Kidney (tissue), 13 donors: ENCODE measurements at regions not wholly inside any gene's neighbourhood (a gene's known extent, or its start where the extent isn't known, plus 50 kb on each side); places are given as distances from the start of the nearest gene placed in this dataset.

Experiments
- DNase-seq, 5 donors: peaks; one replicate each; pipeline ENCODE4 v3.0.0-alpha.2; 2013 to 2020
- FAIRE-seq: peaks from 2 replicates; lab custom pipeline; 2012; peaks lifted over from hg19 to GRCh38; lab: Jason Lieb, UNC
- H3K27ac ChIP-seq, 2 donors: one replicate each; pipeline ENCODE4 v1.7.0; 2013; ENCODE audit warnings: low read depth in 2 of 2, low read length in 2 of 2, inconsistent platforms in 1 of 2
- H3K27me3 ChIP-seq: one replicate; pipeline ENCODE4 v1.7.1; 2013; ENCODE audit warnings: low read length, inconsistent platforms; ENCODE audit not compliant: control insufficient read depth, insufficient read depth
- H3K36me3 ChIP-seq, 3 donors: one replicate each; pipeline versions ENCODE4 v1.7.0 to v1.7.1; 2013; ENCODE audit warnings: low read length in 3 of 3, control low read depth in 1 of 3, inconsistent platforms in 1 of 3; ENCODE audit not compliant: insufficient read depth in 3 of 3, control insufficient read depth in 2 of 3
- H3K4me1 ChIP-seq, 3 donors: one replicate each; pipeline versions ENCODE4 v1.7.0 to v1.7.1; 2013; ENCODE audit warnings: low read length in 3 of 3, inconsistent platforms in 1 of 3, low read depth in 1 of 3; ENCODE audit not compliant: control insufficient read depth in 2 of 3, insufficient read depth in 2 of 3
- H3K4me3 ChIP-seq, 3 donors: one replicate each; pipeline versions ENCODE4 v1.7.0 to v1.8.1; 2013; ENCODE audit warnings: low read length in 3 of 3, control low read depth in 1 of 3, inconsistent platforms in 1 of 3
- H3K9ac ChIP-seq, 3 donors: one replicate each; pipeline versions ENCODE4 v1.7.0 to v1.7.1; 2013; ENCODE audit warnings: low read length in 3 of 3, control low read depth in 1 of 3, inconsistent platforms in 1 of 3
- H3K9me3 ChIP-seq, 3 donors: one replicate each; pipeline versions ENCODE4 v1.7.0 to v1.7.1; 2013; ENCODE audit warnings: low read length in 3 of 3, control low read depth in 1 of 3, inconsistent platforms in 1 of 3; ENCODE audit not compliant: control insufficient read depth in 2 of 3, insufficient read depth in 1 of 3
- intact Hi-C: fragments of 100-400 bp; cut with DNase I; formaldehyde crosslinking; loops from one replicate; pipeline ENCODE4 v1.11.1; 2022
- TF ChIP-seq, protein P1 (sequence below): IDR thresholded peaks from 3 replicates; pipeline ENCODE4 v1.5.1; 2012; ENCODE audit warnings: mild to moderate bottlenecking, moderate library complexity, borderline replicate concordance; ENCODE audit not compliant: insufficient read depth; ENCODE audit errors: extremely low read depth
- donor health status: control.
- donor health status: control.
- donor health status: control.
- donor health status: control.
- donor health status: control.
- donor health status: DM: yes; HTN: yes; CAD: no.
- donor health status: Normal renal cell carcinoma (clear cell type).

DNA sequence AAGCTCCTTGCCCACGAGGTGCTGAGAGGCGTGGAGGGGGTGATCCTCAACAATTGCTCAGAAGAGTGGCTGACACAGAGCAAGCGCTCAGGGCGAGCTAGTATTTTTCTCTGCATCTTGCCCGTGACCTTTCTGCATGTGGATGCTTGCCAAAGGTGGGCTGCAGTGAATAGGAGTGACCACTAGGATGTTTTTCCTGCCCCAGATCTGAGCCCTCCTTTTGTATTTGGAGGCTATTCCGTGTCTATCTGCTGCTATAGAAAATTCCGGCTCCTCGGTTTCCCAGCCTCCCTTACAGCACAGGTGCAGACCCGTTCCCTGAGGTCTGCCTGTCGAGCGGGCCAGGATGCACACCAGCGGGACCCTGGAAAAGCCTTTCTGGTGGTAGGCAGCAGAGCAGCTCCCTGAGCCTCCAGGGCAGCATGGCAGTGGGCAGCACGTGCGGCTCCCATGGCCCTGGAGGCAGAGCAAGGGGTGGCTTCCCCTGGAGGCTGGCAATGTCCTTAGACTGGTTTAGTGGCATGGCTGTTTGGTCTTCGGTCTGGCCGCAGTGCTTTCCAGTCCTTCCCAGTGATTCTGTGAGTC, 145.1 kb upstream of the PCBD1 start:
- intact Hi-C loops = no loop called here
- H3K27ac ChIP-seq = no peak overlapping the region
- H3K9me3 ChIP-seq = no peaks in the 10 kb centered on the region
- no peaks in the 10 kb centered on the region for H3K4me1 ChIP-seq
- H3K27me3 ChIP-seq = no peaks in the 10 kb centered on the region
- FAIRE-seq = no peak
- no peak overlapping the region for H3K9ac ChIP-seq
- TF ChIP-seq, protein P1, sequence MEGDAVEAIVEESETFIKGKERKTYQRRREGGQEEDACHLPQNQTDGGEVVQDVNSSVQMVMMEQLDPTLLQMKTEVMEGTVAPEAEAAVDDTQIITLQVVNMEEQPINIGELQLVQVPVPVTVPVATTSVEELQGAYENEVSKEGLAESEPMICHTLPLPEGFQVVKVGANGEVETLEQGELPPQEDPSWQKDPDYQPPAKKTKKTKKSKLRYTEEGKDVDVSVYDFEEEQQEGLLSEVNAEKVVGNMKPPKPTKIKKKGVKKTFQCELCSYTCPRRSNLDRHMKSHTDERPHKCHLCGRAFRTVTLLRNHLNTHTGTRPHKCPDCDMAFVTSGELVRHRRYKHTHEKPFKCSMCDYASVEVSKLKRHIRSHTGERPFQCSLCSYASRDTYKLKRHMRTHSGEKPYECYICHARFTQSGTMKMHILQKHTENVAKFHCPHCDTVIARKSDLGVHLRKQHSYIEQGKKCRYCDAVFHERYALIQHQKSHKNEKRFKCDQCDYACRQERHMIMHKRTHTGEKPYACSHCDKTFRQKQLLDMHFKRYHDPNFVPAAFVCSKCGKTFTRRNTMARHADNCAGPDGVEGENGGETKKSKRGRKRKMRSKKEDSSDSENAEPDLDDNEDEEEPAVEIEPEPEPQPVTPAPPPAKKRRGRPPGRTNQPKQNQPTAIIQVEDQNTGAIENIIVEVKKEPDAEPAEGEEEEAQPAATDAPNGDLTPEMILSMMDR = no peak
- H3K4me3 ChIP-seq = no peak overlapping the region
- no peak for DNase-seq
- H3K36me3 ChIP-seq = no peaks in the 10 kb centered on the region

DNA sequence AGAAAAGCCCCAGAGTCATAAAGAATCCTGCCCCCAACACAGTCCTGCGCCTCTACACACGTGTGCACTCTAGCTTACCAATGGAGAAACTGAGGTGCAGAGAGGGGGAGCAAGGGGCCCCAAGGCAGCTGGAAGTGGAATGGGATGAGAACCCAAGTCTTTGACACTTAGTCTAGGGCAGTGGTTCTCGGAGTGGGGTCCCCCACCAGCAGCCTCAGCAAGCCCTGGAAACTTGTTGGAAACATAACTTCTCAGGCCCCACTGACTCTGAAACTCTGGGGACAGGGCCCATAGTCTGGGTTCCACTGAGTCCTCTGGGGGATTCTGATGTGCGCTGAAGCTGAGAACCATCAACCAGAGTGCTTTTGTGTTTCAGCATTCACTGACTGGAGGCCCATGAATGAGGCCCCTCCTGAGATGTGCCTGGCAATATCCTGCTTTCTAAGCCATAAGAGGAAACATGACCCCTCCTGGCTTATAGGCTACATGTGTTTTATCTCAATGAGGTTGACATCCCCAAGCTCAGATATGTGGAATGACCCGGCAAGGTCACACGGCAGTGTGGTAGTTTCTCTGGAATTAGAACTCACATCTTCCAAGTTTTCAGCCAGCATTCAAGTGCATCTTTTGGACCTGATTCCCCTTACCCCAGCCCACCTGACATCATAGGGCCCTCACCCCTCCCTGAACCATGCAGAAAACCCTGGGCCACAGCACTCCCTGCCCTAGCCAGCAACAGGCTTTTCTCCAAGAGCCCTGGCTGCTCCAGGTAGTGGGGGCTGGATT, 147.3 kb upstream of the PCBD1 start:
- FAIRE-seq (no peak), DNase-seq (peak in 4 of 5 donors; percentile 59 to 84 (median 76))
- no peaks in the 10 kb centered on the region for H3K4me1 ChIP-seq
- intact Hi-C loops = no loop called here
- H3K27me3 ChIP-seq = no peaks in the 10 kb centered on the region
- H3K4me3 ChIP-seq = no peak overlapping the region
- H3K9me3 ChIP-seq = no peaks in the 10 kb centered on the region
- no peak overlapping the region for H3K27ac ChIP-seq
- TF ChIP-seq, protein P1 = no peak
- H3K36me3 ChIP-seq = no peaks in the 10 kb centered on the region
- H3K9ac ChIP-seq = no peak overlapping the region

DNA sequence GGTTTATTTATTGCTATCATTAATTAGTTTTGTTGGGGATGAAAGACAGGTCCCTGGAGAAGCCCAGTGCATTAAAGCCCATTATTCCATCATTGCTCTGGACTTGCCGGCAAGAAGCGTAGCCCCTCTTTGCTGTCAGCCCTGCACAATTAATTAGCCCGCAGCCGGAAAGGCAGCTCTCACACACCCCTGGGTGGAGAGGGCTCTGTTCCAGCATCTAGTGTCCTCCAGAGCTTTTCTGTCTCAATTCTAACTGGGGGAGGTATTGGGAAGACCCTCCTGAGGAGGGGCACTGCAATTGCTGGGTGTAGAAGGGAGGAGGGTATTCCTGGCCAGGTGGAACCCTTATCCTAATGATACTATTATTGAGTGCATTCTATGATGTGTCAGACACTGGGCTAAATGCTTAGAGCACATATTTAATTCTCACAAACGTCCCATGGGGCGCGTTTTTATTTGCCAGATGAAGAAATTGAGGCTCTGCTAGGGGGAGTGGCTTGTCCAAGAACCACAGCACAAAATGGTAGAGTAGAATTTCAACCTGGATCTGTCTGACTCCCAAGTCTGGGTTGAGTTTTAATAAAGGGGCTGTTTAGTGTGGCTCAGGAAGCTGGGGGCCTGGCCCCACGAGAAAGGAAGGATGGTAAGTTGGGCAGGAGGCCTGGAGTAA, 148.1 kb upstream of the PCBD1 start:
- TF ChIP-seq, protein P1 = no peak
- H3K27me3 ChIP-seq = no peaks in the 10 kb centered on the region

More for the DNA sequence above, 148.1 kb upstream of the PCBD1 start:
- no peak overlapping the region for H3K9ac ChIP-seq
- intact Hi-C loops = no loop called here
- H3K9me3 ChIP-seq = no peaks in the 10 kb centered on the region
- H3K4me3 ChIP-seq = no peak overlapping the region
- peak in 3 of 5 donors; percentile 67 to 73 (median 71) for DNase-seq
- no peak overlapping the region for H3K27ac ChIP-seq
- H3K4me1 ChIP-seq = no peaks in the 10 kb centered on the region
- no peaks in the 10 kb centered on the region for H3K36me3 ChIP-seq
- FAIRE-seq = no peak
